ENCODE measurements at regions not wholly inside any gene's neighbourhood (a gene's known extent, or its start where the extent isn't known, plus 50 kb on each side); places are given as distances from the start of the nearest gene placed in this dataset.

DNA sequence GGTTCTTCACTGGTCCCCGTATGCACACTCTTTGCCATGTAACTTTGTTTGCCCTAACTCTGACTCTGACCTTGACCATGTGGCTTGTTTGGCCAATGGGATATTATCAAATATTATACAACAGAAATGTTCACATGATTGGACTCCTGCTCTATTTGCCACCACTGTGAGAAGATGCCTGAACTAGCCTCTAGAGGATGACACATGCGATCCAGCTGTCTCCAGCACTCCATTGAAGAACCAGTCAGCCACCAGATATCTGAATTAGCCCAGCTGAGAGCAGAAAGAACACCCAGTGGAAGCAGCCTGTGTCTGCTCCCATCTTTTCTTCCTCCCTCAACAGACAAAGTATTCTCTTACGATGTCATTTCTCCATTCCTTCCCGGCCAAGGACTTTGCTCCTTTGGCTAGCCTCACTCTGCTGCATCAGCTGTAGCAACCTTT is 412.1 kb downstream of the IRS1 start:
- no TSS peak for BruUV-seq (replicated peaks)
- no peaks in the 10 kb centered on the region for H3K9me3 ChIP-seq (ENCODE audit: low read depth, low read length, poor library complexity, severe bottlenecking)
- intact Hi-C loops (cut with micrococcal nuclease; ENCODE audit: unreplicated experiment) = no loop called here
- no peaks in the 10 kb centered on the region for H3K27me3 ChIP-seq (replicated peaks; ENCODE audit: insufficient read depth, low read depth, low read length, poor library complexity)
- no peaks in the 10 kb centered on the region for H3K36me3 ChIP-seq (ENCODE audit: insufficient read depth, low read length, poor library complexity, severe bottlenecking)
- no peak for DNase-seq (ENCODE audit: low spot score)
- H3K27ac ChIP-seq (ENCODE audit: low read depth, low read length, poor library complexity, severe bottlenecking) = no peak overlapping the region
- H3K4me3 ChIP-seq (ENCODE audit: low read depth, low read length, poor library complexity, severe bottlenecking) = no peak overlapping the region
- TF ChIP-seq EZH2 (IDR thresholded peaks at IDR 0.05; ENCODE audit: borderline replicate concordance, low read depth, low read length, poor library complexity, severe bottlenecking) = no peak
- TF ChIP-seq, protein P1, sequence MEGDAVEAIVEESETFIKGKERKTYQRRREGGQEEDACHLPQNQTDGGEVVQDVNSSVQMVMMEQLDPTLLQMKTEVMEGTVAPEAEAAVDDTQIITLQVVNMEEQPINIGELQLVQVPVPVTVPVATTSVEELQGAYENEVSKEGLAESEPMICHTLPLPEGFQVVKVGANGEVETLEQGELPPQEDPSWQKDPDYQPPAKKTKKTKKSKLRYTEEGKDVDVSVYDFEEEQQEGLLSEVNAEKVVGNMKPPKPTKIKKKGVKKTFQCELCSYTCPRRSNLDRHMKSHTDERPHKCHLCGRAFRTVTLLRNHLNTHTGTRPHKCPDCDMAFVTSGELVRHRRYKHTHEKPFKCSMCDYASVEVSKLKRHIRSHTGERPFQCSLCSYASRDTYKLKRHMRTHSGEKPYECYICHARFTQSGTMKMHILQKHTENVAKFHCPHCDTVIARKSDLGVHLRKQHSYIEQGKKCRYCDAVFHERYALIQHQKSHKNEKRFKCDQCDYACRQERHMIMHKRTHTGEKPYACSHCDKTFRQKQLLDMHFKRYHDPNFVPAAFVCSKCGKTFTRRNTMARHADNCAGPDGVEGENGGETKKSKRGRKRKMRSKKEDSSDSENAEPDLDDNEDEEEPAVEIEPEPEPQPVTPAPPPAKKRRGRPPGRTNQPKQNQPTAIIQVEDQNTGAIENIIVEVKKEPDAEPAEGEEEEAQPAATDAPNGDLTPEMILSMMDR (conservative IDR thresholded peaks at IDR 0.05; ENCODE audit: low read depth, low read length) = no peak
- ChIA-PET CTCF (no interaction called here), POLR2A (ENCODE audit: low non-redundant PET) (no interaction called here)
- no peaks in the 10 kb centered on the region for H3K4me1 ChIP-seq (ENCODE audit: insufficient read depth, low read length, poor library complexity, severe bottlenecking)

DNA sequence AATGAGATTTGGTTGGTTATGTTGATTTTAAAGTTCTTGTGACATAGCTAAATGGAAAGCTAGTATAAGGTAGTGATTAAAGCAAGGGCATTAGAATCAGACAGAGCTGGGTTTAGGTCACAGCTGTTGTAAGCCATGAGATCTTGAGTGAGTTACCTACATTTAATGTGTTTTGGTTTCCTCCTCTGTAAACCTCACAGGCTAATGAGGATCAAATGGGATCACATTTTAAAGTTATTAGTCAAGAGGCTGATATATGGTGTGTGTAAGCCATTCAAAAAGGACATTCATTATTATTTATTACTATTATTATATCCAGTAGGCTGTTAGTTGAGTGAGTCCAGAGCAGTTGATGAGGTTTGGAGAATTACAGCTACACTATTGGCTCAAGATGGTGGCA is 416.2 kb downstream of the IRS1 start:
- Histone ChIP-seq H3K4me1 (ENCODE audit: insufficient read depth, low read length, poor library complexity, severe bottlenecking) (no peaks in the 10 kb centered on the region), H3K36me3 (ENCODE audit: insufficient read depth, low read length, poor library complexity, severe bottlenecking) (no peaks in the 10 kb centered on the region), H3K4me3 (ENCODE audit: low read depth, low read length, poor library complexity, severe bottlenecking) (no peak overlapping the region), H3K27ac (ENCODE audit: low read depth, low read length, poor library complexity, severe bottlenecking) (no peak overlapping the region), H3K9me3 (ENCODE audit: low read depth, low read length, poor library complexity, severe bottlenecking) (no peaks in the 10 kb centered on the region), H3K27me3 (replicated peaks; ENCODE audit: insufficient read depth, low read depth, low read length, poor library complexity) (no peaks in the 10 kb centered on the region)
- POLR2A ChIA-PET (ENCODE audit: low non-redundant PET) = no interaction called here
- CTCF ChIA-PET = no interaction called here
- no TSS peak for BruUV-seq (replicated peaks)
- intact Hi-C loops (cut with micrococcal nuclease; ENCODE audit: unreplicated experiment) = no loop called here
- no peak for TF ChIP-seq EZH2 (IDR thresholded peaks at IDR 0.05; ENCODE audit: borderline replicate concordance, low read depth, low read length, poor library complexity, severe bottlenecking)
- TF ChIP-seq, protein P1 (conservative IDR thresholded peaks at IDR 0.05; ENCODE audit: low read depth, low read length) = no peak
- no peak for DNase-seq (ENCODE audit: low spot score)

DNA sequence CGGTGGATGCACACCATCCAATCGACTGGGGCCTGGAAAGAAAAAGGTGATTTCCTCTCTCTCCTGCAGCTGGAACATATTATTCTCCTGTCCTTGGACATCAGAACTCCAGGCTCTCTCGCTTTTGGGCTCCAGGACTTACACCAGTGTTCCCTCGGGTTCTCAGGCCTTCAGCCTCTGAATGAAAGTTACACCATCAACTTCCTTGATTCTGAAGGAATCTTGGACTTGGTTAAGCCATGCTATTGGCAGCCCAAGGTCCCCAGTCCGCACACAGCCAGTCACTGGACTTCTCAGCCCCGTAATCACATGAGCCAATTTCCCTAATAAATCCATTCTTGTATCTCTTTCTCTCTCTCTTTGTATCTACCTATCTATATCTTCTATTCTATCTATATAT is 418.9 kb downstream of the IRS1 start:
- Histone ChIP-seq H3K27ac (ENCODE audit: low read depth, low read length, poor library complexity, severe bottlenecking) (no peak overlapping the region), H3K36me3 (ENCODE audit: insufficient read depth, low read length, poor library complexity, severe bottlenecking) (no peaks in the 10 kb centered on the region), H3K4me3 (ENCODE audit: low read depth, low read length, poor library complexity, severe bottlenecking) (no peak overlapping the region), H3K9me3 (ENCODE audit: low read depth, low read length, poor library complexity, severe bottlenecking) (no peaks in the 10 kb centered on the region), H3K4me1 (ENCODE audit: insufficient read depth, low read length, poor library complexity, severe bottlenecking) (no peaks in the 10 kb centered on the region), H3K27me3 (replicated peaks; ENCODE audit: insufficient read depth, low read depth, low read length, poor library complexity) (no peaks in the 10 kb centered on the region)
- TF ChIP-seq, protein P1 (conservative IDR thresholded peaks at IDR 0.05; ENCODE audit: low read depth, low read length) = no peak
- no peak for TF ChIP-seq EZH2 (IDR thresholded peaks at IDR 0.05; ENCODE audit: borderline replicate concordance, low read depth, low read length, poor library complexity, severe bottlenecking)
- POLR2A ChIA-PET (ENCODE audit: low non-redundant PET) = no interaction called here
- DNase-seq (ENCODE audit: low spot score) = no peak
- intact Hi-C loops (cut with micrococcal nuclease; ENCODE audit: unreplicated experiment) = no loop called here
- CTCF ChIA-PET = no interaction called here
- BruUV-seq (replicated peaks) = no TSS peak

Measured in A673 (cell line).